HEK293 (cell line): ENCODE measurements at regions not wholly inside any gene's neighbourhood (a gene's known extent, or its start where the extent isn't known, plus 50 kb on each side); places are given as distances from the start of the nearest gene placed in this dataset.

Source experiments
- CTCF ChIA-PET: fragments of 350-600 bp; formaldehyde crosslinking; extraction: SDS; loops from one replicate; lab custom pipeline; 2021; ENCODE audit warnings: antibody characterized with exemption; lab: Yijun Ruan, JAX
- POLR2A ChIA-PET: fragments of 300-600 bp; formaldehyde crosslinking; extraction: SDS; loops from one replicate; lab custom pipeline; 2020; ENCODE audit warnings: antibody characterized with exemption, inconsistent platforms; lab: Yijun Ruan, JAX
- H3K27ac ChIP-seq: fragments of 200-500 bp; sonication (Bioruptor generic); 2 replicates; pipeline ENCODE4 v1.5.1; 2014; ENCODE audit warnings: low read depth, low read length, control low read depth, inconsistent platforms; ENCODE audit errors: extremely low read depth
- H3K36me3 ChIP-seq, 2 experiments: fragments of 200-500 bp in 1 of 2; sonication (Bioruptor generic) in 1 of 2; 1 replicate in 1 of 2; 2 replicates in 1 of 2; pipeline ENCODE4 v1.5.1; 2014 to 2017; ENCODE audit warnings: inconsistent platforms in 2 of 2, low read length in 2 of 2; ENCODE audit not compliant: control insufficient read depth in 2 of 2, insufficient read depth in 1 of 2
- H3K4me1 ChIP-seq: fragments of 200-500 bp; sonication (Bioruptor generic); 2 replicates; pipeline ENCODE4 v1.5.1; 2014; ENCODE audit warnings: mild to moderate bottlenecking, low read length, inconsistent platforms; ENCODE audit not compliant: control insufficient read depth, insufficient read depth
- H3K4me3 ChIP-seq: 2 replicates; pipeline ENCODE4 v1.5.1; 2011; ENCODE audit warnings: low read depth, mild to moderate bottlenecking, control low read depth, low read length, moderate library complexity
- H3K9me3 ChIP-seq: fragments of 200-500 bp; sonication (Bioruptor generic); 2 replicates; pipeline ENCODE4 v1.5.1; 2014; ENCODE audit warnings: low read depth, low read length, inconsistent platforms; ENCODE audit not compliant: control insufficient read depth, insufficient read depth
- SP3 ChIP-seq: fragments of 450-650 bp; formaldehyde crosslinking; IDR thresholded peaks from 2 replicates; pipeline ENCODE4 v1.5.1; 2016; ENCODE audit warnings: missing biosample characterization, missing genetic modification characterization
- ZBTB8A ChIP-seq: fragments of 450-650 bp; formaldehyde crosslinking; IDR thresholded peaks from 2 replicates; pipeline ENCODE4 v1.5.1; 2016; ENCODE audit warnings: missing biosample characterization, missing genetic modification characterization
- ZNF155 ChIP-seq: fragments of 450-650 bp; formaldehyde crosslinking; IDR thresholded peaks from 2 replicates; pipeline ENCODE4 v1.5.1; 2016; ENCODE audit warnings: missing biosample characterization, missing genetic modification characterization
- ZNF223 ChIP-seq: fragments of 450-650 bp; formaldehyde crosslinking; IDR thresholded peaks from 2 replicates; pipeline ENCODE4 v1.5.1; 2016; ENCODE audit warnings: missing biosample characterization, missing genetic modification characterization
- ZNF350 ChIP-seq: fragments of 450-650 bp; formaldehyde crosslinking; IDR thresholded peaks from 2 replicates; pipeline ENCODE4 v1.5.0; 2017; ENCODE audit warnings: missing biosample characterization, mild to moderate bottlenecking, missing genetic modification characterization
- ZNF354C ChIP-seq: fragments of 450-650 bp; formaldehyde crosslinking; IDR thresholded peaks from 2 replicates; pipeline ENCODE4 v1.5.1; 2016; ENCODE audit warnings: missing biosample characterization, missing genetic modification characterization, low read depth, borderline replicate concordance
- ZNF501 ChIP-seq: fragments of 450-650 bp; formaldehyde crosslinking; IDR thresholded peaks from 2 replicates; pipeline ENCODE4 v1.5.1; 2016; ENCODE audit warnings: missing biosample characterization, missing genetic modification characterization
- ZNF571 ChIP-seq: fragments of 450-650 bp; formaldehyde crosslinking; IDR thresholded peaks from 2 replicates; pipeline ENCODE4 v1.5.0; 2017; ENCODE audit warnings: missing biosample characterization, missing genetic modification characterization
- ZNF707 ChIP-seq: fragments of 450-650 bp; formaldehyde crosslinking; IDR thresholded peaks from 2 replicates; pipeline ENCODE4 v1.5.1; 2016; ENCODE audit warnings: missing biosample characterization, missing genetic modification characterization
- ZNF76 ChIP-seq: fragments of 450-650 bp; formaldehyde crosslinking; IDR thresholded peaks from 2 replicates; pipeline ENCODE4; 2016; ENCODE audit warnings: low read depth, missing biosample characterization, missing genetic modification characterization, borderline replicate concordance
- ZNF843 ChIP-seq: fragments of 450-650 bp; formaldehyde crosslinking; IDR thresholded peaks from 2 replicates; pipeline ENCODE4 v1.5.1; 2016; ENCODE audit warnings: missing biosample characterization, missing genetic modification characterization
- ZSCAN16 ChIP-seq: fragments of 450-650 bp; formaldehyde crosslinking; IDR thresholded peaks from 2 replicates; pipeline ENCODE4 v1.5.1; 2016; ENCODE audit warnings: missing biosample characterization, missing genetic modification characterization
- TF ChIP-seq, protein P1 (sequence below): fragments of 450-650 bp; formaldehyde crosslinking; IDR thresholded peaks from 2 replicates; pipeline ENCODE4 v1.5.1; 2016; ENCODE audit warnings: missing biosample characterization, missing genetic modification characterization
- TF ChIP-seq, protein P2 (sequence below): fragments of 450-650 bp; formaldehyde crosslinking; IDR thresholded peaks from 2 replicates; pipeline ENCODE4 v1.5.1; 2016; ENCODE audit warnings: missing biosample characterization, missing genetic modification characterization
- TF ChIP-seq, protein P3 (sequence below): fragments of 450-650 bp; formaldehyde crosslinking; IDR thresholded peaks from 2 replicates; pipeline ENCODE4 v1.5.1; 2016; ENCODE audit warnings: missing biosample characterization, missing genetic modification characterization
- TF ChIP-seq, protein P4 (sequence below): fragments of 450-650 bp; formaldehyde crosslinking; IDR thresholded peaks from 2 replicates; pipeline ENCODE4 v1.5.1; 2016; ENCODE audit warnings: missing biosample characterization, missing genetic modification characterization
- TF ChIP-seq, protein P5 (sequence below): fragments of 450-650 bp; formaldehyde crosslinking; IDR thresholded peaks from 2 replicates; pipeline ENCODE4 v1.5.1; 2016; ENCODE audit warnings: missing biosample characterization, missing genetic modification characterization

DNA sequence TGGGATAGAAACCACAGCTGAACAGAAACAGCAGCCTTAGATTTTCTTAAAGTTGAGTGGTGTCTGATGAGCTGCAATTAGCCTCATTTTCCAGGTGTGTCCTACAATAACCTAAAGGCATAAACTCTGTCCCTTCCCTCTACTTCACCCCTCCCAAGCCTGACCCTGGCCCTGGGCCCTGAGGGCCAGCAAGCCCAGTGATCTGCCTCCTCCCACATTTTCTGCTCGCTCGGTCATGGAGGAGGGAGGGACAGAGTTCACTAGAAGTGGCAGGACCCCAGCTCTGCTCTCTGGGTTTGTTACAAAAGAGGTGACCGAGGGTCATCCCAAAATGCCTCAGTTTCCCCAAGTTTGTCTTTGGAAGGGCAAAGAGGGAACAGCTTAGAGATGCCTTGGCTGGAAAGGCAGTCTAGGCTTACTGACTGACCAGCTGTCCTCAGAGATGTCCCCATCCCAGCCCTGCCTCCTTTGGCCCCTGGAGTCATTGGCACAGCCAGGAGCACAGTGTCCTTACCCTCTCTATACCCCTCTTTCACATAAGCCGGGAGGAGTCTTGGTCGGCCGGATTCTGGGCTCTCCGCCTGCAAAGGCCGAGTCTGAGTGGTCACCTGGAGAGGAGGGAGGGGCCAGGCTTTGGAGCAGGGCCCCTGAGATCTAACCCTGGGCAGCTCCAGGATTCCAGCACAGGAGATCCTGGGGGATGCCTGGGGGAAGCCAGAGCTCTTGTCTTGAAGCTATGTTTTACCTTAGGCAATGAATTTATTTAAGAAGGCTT, 172.7 kb downstream of the PTPRU start:
- Histone ChIP-seq H3K4me1 (no peaks in the 10 kb centered on the region), H3K4me3 (no peak overlapping the region), H3K36me3 (no peaks in the 10 kb centered on the region), H3K27ac (no peak overlapping the region), H3K9me3 (no peaks in the 10 kb centered on the region)
- CTCF ChIA-PET: interaction anchor here (1.2 kb wide), 1 partner anchor 247 kb away, joined by 3 read pairs; no protein-coding TSS in a partner anchor
- no peak for TF ChIP-seq ZNF571 (tag by site-specific recombination)
- no peak for TF ChIP-seq ZNF843 (tag by site-specific recombination)
- TF ChIP-seq, protein P1, sequence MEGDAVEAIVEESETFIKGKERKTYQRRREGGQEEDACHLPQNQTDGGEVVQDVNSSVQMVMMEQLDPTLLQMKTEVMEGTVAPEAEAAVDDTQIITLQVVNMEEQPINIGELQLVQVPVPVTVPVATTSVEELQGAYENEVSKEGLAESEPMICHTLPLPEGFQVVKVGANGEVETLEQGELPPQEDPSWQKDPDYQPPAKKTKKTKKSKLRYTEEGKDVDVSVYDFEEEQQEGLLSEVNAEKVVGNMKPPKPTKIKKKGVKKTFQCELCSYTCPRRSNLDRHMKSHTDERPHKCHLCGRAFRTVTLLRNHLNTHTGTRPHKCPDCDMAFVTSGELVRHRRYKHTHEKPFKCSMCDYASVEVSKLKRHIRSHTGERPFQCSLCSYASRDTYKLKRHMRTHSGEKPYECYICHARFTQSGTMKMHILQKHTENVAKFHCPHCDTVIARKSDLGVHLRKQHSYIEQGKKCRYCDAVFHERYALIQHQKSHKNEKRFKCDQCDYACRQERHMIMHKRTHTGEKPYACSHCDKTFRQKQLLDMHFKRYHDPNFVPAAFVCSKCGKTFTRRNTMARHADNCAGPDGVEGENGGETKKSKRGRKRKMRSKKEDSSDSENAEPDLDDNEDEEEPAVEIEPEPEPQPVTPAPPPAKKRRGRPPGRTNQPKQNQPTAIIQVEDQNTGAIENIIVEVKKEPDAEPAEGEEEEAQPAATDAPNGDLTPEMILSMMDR (tag by site-specific recombination): no peak
- POLR2A ChIA-PET: no interaction called here

DNA sequence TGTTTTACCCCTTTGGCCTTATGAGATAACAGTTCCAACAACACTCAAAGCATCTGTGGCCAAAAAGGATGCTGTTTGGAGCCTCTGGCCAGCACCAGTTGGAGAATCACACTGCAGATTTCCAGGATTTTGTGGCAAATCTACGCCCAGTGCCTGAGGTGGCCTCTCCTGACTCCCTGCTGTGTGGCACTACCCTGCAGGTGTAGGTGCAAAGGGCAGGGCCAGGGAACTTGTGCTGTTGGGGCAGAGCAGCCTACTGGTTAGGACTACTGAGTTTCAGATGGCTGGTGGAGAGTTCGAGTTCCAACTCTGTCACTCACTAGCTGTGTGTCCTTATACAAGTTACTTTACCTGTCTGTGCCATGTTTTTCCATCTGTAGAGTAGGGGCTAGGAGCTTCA, 170.5 kb downstream of the PTPRU start:
- CTCF ChIA-PET: interaction anchor here (0.7 kb wide), 1 partner anchor 10 kb away, joined by 3 read pairs; no protein-coding TSS in a partner anchor
- H3K4me3 ChIP-seq: no peak overlapping the region
- POLR2A ChIA-PET: no interaction called here
- no peaks in the 10 kb centered on the region for H3K9me3 ChIP-seq
- TF ChIP-seq ZNF354C: no peak
- TF ChIP-seq, protein P2, sequence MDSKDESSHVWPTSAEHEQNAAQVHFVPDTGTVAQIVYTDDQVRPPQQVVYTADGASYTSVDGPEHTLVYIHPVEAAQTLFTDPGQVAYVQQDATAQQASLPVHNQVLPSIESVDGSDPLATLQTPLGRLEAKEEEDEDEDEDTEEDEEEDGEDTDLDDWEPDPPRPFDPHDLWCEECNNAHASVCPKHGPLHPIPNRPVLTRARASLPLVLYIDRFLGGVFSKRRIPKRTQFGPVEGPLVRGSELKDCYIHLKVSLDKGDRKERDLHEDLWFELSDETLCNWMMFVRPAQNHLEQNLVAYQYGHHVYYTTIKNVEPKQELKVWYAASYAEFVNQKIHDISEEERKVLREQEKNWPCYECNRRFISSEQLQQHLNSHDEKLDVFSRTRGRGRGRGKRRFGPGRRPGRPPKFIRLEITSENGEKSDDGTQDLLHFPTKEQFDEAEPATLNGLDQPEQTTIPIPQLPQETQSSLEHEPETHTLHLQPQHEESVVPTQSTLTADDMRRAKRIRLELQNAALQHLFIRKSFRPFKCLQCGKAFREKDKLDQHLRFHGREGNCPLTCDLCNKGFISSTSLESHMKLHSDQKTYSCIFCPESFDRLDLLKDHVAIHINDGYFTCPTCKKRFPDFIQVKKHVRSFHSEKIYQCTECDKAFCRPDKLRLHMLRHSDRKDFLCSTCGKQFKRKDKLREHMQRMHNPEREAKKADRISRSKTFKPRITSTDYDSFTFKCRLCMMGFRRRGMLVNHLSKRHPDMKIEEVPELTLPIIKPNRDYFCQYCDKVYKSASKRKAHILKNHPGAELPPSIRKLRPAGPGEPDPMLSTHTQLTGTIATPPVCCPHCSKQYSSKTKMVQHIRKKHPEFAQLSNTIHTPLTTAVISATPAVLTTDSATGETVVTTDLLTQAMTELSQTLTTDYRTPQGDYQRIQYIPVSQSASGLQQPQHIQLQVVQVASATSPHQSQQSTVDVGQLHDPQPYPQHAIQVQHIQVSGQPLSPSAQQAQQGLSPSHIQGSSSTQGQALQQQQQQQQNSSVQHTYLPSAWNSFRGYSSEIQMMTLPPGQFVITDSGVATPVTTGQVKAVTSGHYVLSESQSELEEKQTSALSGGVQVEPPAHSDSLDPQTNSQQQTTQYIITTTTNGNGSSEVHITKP (tag by site-specific recombination): no peak
- TF ChIP-seq ZNF843 (tag by site-specific recombination): no peak
- TF ChIP-seq ZNF155 (tag by site-specific recombination): no peak
- no peak for TF ChIP-seq ZNF707 (tag by site-specific recombination)
- no peak for TF ChIP-seq ZNF350 (tag by site-specific recombination)
- no peak for TF ChIP-seq ZNF76
- TF ChIP-seq, protein P3, sequence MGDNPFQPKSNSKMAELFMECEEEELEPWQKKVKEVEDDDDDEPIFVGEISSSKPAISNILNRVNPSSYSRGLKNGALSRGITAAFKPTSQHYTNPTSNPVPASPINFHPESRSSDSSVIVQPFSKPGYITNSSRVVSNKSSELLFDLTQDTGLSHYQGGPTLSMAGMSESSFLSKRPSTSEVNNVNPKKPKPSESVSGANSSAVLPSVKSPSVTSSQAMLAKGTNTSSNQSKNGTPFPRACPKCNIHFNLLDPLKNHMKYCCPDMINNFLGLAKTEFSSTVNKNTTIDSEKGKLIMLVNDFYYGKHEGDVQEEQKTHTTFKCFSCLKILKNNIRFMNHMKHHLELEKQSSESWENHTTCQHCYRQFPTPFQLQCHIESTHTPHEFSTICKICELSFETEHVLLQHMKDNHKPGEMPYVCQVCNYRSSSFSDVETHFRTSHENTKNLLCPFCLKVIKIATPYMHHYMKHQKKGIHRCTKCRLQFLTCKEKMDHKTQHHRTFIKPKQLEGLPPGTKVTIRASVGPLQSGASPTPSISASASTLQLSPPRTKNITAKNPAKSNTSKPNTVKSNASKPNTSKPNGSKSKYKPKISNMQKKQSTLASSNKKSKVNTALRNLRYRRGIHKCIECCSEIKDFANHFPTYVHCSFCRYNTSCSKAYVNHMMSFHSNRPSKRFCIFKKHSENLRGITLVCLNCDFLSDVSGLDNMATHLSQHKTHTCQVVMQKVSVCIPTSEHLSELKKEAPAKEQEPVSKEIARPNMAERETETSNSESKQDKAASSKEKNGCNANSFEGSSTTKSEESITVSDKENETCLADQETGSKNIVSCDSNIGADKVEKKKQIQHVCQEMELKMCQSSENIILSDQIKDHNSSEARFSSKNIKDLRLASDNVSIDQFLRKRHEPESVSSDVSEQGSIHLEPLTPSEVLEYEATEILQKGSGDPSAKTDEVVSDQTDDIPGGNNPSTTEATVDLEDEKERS (tag by site-specific recombination): no peak
- no peak for TF ChIP-seq SP3 (tag by site-specific recombination)
- TF ChIP-seq ZSCAN16 (tag by site-specific recombination): no peak
- no peak for TF ChIP-seq ZBTB8A (tag by site-specific recombination)
- no peak for TF ChIP-seq ZNF571 (tag by site-specific recombination)
- TF ChIP-seq, protein P4, sequence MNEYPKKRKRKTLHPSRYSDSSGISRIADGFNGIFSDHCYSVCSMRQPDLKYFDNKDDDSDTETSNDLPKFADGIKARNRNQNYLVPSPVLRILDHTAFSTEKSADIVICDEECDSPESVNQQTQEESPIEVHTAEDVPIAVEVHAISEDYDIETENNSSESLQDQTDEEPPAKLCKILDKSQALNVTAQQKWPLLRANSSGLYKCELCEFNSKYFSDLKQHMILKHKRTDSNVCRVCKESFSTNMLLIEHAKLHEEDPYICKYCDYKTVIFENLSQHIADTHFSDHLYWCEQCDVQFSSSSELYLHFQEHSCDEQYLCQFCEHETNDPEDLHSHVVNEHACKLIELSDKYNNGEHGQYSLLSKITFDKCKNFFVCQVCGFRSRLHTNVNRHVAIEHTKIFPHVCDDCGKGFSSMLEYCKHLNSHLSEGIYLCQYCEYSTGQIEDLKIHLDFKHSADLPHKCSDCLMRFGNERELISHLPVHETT (tag by site-specific recombination): no peak
- no peak for TF ChIP-seq ZNF501
- no peak for TF ChIP-seq ZNF223 (tag by site-specific recombination)
- TF ChIP-seq, protein P5, sequence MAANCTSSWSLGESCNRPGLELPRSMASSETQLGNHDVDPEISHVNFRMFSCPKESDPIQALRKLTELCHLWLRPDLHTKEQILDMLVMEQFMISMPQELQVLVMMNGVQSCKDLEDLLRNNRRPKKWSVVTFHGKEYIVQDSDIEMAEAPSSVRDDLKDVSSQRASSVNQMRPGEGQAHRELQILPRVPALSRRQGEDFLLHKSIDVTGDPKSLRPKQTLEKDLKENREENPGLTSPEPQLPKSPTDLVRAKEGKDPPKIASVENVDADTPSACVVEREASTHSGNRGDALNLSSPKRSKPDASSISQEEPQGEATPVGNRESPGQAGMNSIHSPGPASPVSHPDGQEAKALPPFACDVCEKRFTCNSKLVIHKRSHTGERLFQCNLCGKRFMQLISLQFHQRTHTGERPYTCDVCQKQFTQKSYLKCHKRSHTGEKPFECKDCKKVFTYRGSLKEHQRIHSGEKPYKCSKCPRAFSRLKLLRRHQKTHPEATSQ (tag by site-specific recombination): no peak
- H3K36me3 ChIP-seq: no peaks in the 10 kb centered on the region
- no peak overlapping the region for H3K27ac ChIP-seq
- H3K4me1 ChIP-seq: no peaks in the 10 kb centered on the region
